RWPE1 (cell line): ENCODE measurements at regions not wholly inside any gene's neighbourhood (a gene's known extent, or its start where the extent isn't known, plus 50 kb on each side); places are given as distances from the start of the nearest gene placed in this dataset.

Experiments used
- CTCF ChIA-PET: fragments of 350-600 bp; sonication (Branson Sonifier 250); formaldehyde crosslinking; extraction: SDS; loops from one replicate; lab custom pipeline; 2021; lab: Yijun Ruan, JAX
- POLR2A ChIA-PET: fragments of 400-600 bp; formaldehyde crosslinking; extraction: SDS; loops from one replicate; lab custom pipeline; 2020; ENCODE audit warnings: antibody characterized with exemption; ENCODE audit not compliant: low non-redundant PET; lab: Yijun Ruan, JAX
- DNase-seq: peaks from one replicate; pipeline ENCODE4 v3.0.0; 2012; ENCODE audit warnings: low spot score
- H3K27ac ChIP-seq: fragments of 450-650 bp; 2 replicates; pipeline ENCODE4 v1.5.1; 2017
- TF ChIP-seq, protein P1 (sequence below): fragments of 450-650 bp; conservative IDR thresholded peaks from 2 replicates; pipeline ENCODE4 v1.5.1; 2017; ENCODE audit warnings: low read depth, mild to moderate bottlenecking

DNA sequence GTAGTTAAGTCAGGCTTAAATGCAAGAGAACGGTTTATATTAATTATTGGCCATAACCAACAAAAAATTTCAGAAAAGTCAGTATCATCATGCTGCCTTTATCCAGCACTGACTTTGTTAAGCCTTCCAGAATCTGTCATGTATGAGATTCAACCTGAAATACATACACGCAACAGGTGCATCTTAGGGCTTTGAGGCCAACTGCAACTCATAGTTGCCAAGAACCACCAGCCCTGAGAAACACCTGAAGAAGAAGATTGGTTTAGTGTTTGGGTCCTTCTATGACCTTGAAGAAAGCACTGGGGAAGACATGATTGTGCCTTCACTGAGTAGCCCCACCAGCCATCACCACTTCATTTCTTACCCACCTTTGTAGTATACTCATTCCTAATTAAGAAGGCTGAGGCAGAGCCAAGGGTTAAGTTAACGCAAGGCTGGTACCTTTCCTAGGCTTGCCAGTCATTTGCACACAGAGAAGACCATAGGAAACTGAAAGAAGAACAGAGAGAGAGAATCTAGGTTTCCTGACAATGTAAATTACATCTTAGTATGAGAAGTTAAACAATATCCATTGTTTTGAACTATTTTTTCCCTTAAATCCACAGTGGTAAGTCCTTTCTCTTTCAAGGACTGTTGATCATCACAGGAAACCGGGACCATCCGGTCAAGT lies 200.1 kb upstream of the PRKCQ start:
- POLR2A ChIA-PET, result no interaction called here
- DNase-seq, result no peak
- TF ChIP-seq, protein P1, sequence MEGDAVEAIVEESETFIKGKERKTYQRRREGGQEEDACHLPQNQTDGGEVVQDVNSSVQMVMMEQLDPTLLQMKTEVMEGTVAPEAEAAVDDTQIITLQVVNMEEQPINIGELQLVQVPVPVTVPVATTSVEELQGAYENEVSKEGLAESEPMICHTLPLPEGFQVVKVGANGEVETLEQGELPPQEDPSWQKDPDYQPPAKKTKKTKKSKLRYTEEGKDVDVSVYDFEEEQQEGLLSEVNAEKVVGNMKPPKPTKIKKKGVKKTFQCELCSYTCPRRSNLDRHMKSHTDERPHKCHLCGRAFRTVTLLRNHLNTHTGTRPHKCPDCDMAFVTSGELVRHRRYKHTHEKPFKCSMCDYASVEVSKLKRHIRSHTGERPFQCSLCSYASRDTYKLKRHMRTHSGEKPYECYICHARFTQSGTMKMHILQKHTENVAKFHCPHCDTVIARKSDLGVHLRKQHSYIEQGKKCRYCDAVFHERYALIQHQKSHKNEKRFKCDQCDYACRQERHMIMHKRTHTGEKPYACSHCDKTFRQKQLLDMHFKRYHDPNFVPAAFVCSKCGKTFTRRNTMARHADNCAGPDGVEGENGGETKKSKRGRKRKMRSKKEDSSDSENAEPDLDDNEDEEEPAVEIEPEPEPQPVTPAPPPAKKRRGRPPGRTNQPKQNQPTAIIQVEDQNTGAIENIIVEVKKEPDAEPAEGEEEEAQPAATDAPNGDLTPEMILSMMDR, result no peak
- CTCF ChIA-PET, result interaction anchor here (0.6 kb wide), 1 partner anchor 172 kb away, joined by 3 read pairs; no protein-coding TSS in a partner anchor
- H3K27ac ChIP-seq, result peak overlapping the region; percentile 90

DNA sequence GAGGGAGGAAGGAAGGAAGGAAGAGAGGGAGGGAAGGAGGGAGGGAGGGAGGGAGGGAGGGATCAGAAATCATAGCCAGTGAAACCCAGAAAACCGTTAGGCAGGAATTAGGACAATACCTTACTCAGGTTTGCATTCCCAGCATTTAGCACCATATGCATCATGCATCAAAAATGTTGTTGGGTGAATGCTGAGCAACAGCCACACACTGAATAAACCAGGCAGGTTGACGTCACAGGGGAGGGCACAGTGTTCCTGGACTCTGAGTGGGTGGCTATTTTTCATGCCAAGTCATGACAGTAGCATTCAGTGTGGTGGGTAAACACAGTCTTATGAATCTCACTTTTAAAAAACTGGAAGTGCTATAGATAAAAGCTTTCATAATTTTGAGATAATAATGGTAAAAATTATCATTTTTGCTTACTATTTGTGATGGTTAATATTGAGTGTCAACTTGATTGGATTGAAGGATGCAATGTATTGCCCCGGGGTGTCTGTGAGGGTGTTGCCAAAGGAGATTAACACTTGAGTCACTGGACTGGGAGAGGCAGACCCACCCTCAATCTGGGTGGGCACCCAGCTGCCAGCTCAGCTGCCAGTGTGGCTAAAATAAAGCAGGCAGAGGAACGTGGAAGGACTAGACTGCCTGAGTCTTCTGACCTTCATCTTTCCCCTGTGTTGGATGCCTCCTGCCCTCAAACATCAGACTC lies 199.1 kb upstream of the PRKCQ start:
- POLR2A ChIA-PET, result no interaction called here
- DNase-seq, result peak; percentile 97
- peak overlapping the region; percentile 90 for H3K27ac ChIP-seq

DNA sequence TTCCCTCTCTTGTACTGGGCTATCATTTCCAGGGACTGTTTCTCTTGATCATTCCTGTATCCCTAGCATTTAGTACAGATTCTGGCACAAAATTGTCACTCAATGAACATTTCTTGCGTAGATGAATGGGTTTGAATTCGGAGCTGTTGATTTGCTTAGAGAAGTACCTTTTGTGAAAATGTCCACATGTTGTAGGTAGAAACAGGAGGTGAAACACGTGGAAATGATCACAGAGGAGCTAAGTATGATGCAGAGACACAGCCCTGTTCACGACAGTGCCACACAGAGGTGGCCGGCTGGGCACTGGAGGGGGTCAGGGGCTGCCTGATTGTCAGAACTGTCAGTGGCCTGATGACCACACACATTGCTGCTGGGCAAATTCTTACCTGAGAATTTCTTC lies 196.1 kb upstream of the PRKCQ start:
- CTCF ChIA-PET, result no interaction called here
- DNase-seq, result no peak
- POLR2A ChIA-PET, result no interaction called here
- TF ChIP-seq, protein P1, result no peak
- H3K27ac ChIP-seq, result no peak overlapping the region

More for the DNA sequence above, 199.1 kb upstream of the PRKCQ start:
- TF ChIP-seq, protein P1, result no peak
- CTCF ChIA-PET, result interaction anchor here (0.6 kb wide), 1 partner anchor 173 kb away, joined by 3 read pairs; no protein-coding TSS in a partner anchor

DNA sequence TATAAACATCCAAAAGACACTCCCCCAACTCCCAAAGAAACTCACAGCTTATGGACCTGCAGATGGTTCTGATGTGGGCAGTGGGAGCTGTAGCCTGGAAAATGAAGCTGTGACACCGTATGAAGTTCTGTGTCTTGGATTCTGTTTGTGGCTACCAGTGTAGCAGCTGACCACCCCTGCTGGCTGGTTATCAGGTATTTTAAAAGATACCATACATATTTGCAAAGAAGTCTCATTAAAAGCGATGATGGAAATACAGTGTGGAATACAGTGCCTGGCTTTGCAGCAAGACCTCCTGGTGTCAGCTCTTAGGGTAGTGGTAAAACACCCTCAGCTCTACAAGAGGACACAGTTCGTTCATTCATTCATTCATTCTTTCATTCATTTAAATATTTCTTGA lies 194.3 kb upstream of the PRKCQ start:
- CTCF ChIA-PET, result no interaction called here
- POLR2A ChIA-PET, result no interaction called here
- TF ChIP-seq, protein P1, result no peak

DNA sequence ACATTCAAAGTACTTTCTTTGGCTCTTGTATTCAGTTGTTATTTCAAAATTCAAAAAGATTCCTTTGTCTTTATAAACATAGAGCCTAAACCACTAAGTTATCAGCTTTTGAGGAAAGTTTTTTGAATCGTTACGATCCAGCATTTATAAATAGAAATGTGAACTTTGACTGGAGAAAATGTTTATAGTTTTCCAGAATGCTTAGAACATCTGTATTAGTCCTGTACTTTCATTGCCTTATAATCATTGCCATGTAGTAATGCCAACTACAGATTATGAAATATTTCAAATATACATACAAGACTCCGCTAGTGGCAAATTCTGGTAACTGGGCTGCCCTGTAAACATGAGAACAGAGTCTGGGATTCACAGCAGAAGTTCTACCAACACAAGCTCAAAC lies 191.3 kb upstream of the PRKCQ start:
- no peak for DNase-seq
- H3K27ac ChIP-seq, result no peak overlapping the region
- ChIA-PET POLR2A (no interaction called here), CTCF (no interaction called here)
- TF ChIP-seq, protein P1, result no peak

More for the DNA sequence above, 194.3 kb upstream of the PRKCQ start:
- H3K27ac ChIP-seq, result no peak overlapping the region
- no peak for DNase-seq

DNA sequence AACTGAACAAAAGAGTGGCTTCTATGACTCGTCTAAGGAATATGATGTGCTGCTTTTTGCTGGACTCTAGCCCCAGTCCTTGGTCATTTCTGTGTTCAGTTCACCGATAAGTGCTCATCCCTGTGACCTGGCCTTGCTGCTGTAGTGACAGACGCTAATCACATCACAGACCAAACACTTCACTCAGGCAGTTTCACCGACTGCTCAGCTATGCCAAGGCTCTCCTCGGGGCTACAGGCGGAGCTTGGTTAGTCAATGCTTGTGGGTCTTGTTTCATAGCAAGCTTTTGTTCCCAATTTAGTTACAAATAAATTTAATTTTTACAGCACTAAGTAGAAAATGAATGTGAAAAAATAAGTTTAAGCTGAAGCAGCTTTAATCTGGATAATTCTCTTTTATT lies 190.8 kb upstream of the PRKCQ start:
- CTCF ChIA-PET, result no interaction called here
- POLR2A ChIA-PET, result no interaction called here
- DNase-seq, result no peak
- no peak overlapping the region for H3K27ac ChIP-seq
- TF ChIP-seq, protein P1, result no peak
